Suprapubic skin (tissue), 4 donors: ENCODE measurements at regions not wholly inside any gene's neighbourhood (a gene's known extent, or its start where the extent isn't known, plus 50 kb on each side); places are given as distances from the start of the nearest gene placed in this dataset.

Experiments used
- CTCF ChIP-seq, 2 donors: fragments of 200-600 bp in 1 of 2; fragments of 450-650 bp in 1 of 2; sonication (generic) in 1 of 2; IDR thresholded peaks; one replicate each; pipeline ENCODE4 v1.5.1; 2016 to 2019; ENCODE audit warnings: antibody characterized with exemption in 2 of 2, mild to moderate bottlenecking in 1 of 2, moderate library complexity in 1 of 2
- POLR2A ChIP-seq, 2 donors: fragments of 450-650 bp; IDR thresholded peaks; one replicate each; pipeline ENCODE4 v1.6.1; 2017; ENCODE audit warnings: antibody characterized with exemption in 2 of 2, mild to moderate bottlenecking in 2 of 2, moderate library complexity in 2 of 2
- POLR2AphosphoS5 ChIP-seq, 3 donors: sonication (generic); formaldehyde crosslinking; IDR thresholded peaks; one replicate each; pipeline ENCODE4 v1.6.1; 2017; ENCODE audit warnings: antibody characterized with exemption in 3 of 3

GRCh38 chr20:52794853-52795252, 177.3 kb upstream of the TSHZ2 start:
- TF ChIP-seq CTCF (IDR thresholded peaks at IDR 0.05) (no peak), POLR2A (IDR thresholded peaks at IDR 0.05) (no peak), POLR2AphosphoS5 (IDR thresholded peaks at IDR 0.05) (no peak)
